Lung microvascular endothelial cell (primary cell): ENCODE measurements at regions not wholly inside any gene's neighbourhood (a gene's known extent, or its start where the extent isn't known, plus 50 kb on each side); places are given as distances from the start of the nearest gene placed in this dataset.

Experiments
- DNase-seq, 2 donors: peaks; one replicate each; pipeline versions ENCODE4 v3.0.0 to v3.0.0-alpha.2; 2010; ENCODE audit warnings: low read depth in 2 of 2

DNA sequence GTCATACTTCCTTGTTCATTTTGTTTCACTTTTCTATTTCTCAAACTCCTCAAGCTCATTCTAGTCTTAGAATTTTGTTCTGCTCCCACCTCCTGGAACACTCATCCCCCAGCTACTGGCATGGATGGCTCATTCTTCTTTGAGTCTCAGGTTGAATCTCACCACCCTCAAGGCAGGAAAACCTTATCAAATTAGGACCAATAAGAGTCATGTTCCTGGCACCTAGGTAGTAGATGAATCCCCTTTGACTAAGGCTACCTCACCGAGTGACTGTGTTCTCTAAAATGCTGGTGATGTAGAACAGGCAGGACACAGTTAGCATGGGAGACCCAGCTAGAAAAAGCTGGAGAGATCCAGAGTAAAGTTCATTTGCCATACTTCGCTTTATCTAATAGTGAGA is 1050.8 kb upstream of the EEF2KMT start:
- no peak for DNase-seq

DNA sequence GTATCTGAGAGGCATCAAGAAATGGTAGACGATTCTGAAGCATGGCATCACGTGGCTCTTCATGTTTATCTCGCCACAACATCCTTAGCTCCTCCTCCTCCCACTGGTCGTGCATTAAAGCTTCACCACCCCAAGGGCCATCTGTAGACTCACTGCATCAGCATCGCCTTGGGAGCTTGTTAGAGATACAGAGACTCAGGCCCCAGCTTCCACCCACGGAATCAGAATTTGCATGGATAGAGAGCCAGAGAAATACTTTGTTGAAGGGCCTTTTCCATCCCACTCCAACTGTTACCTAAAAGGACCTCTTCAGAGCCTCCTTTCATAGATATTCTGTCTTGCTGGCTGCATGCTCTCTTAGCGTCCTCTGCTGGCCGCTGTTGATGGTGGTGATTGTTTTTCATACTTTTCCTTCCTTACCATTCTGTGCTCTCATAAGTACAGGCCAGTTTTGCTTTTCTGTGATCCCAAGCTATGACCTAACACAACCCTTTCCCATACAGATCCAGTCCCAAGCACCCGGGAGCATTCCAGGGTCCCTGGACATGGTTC is 1049.4 kb upstream of the EEF2KMT start:
- no peak for DNase-seq

DNA sequence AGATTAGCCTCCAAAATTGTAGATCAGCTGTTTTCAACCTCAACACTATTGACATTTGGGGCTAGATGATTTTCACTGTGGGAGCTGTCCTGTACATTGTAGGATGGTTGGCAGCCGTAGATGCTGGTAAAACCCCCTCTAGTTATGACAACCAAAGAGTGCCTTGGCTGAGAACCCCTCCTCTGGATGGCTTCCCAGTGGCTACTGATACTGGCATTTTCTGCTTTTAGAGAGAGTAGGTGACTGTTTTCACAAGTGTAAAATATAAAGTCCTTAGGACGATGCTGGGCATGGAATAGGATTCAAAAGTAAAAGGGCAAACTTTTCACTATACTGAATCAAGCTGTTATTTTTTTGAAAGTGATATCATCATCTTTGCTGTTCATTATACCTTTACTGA is 1048.8 kb upstream of the EEF2KMT start:
- no peak for DNase-seq

- no peak for DNase-seq
Measured at GRCh38 chr16:6144463-6144862, 1046.9 kb upstream of the EEF2KMT start.

GRCh38 chr16:6143020-6143419 is 1045.4 kb upstream of the EEF2KMT start:
- DNase-seq = no peak

DNA sequence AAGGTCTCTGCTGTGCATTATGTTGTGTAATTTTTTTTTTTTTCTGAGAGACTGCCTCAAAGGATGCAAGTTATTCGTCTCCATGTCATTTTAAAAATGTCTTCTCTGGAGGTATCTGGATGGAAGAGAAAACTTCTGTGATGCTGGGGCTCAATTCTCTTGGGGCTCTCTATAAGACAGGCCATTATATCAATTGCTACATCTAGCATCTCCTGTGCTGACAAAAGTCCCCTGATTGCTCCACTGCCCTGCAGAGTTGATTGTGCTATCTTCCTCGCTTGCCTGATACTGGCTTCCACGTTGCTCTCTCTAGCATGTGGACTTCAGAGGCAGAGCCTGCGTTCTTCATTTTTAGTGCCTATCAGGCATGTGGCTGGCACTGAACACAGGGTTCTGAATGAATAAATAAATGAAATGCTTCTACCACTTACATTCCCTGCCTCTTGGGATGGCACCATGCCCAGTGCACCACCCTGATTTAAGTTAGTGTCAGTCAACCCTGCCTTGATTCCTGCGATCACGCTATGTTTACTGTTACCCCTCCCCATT is 1035.5 kb upstream of the EEF2KMT start:
- no peak for DNase-seq

GRCh38 chr16:6132121-6132520 is 1034.5 kb upstream of the EEF2KMT start:
- no peak for DNase-seq

DNA sequence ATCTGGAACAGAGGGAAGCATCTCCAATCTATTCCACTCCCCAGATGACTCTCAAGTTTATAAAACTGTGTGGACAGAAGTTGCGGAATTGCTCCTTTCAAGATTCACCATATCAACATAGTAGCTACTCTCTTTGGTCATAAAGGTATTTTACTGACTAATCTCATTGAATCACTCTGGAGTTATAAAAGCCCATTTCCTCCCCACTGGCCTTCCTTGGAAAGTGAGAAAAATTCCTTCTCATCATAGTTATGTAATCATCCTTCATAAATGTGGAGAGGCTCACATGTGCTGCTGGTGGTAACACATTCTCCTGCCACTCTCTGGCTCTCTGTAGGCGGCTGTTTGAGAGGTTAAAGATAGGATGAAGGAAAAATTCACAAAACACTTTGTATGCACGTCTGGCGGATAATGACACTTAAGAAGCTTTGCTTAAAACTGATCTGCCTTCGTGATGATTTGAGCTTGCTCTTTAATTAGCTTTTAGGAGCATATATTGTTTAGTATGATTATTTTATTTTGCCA is 1034.0 kb upstream of the EEF2KMT start:
- DNase-seq = no peak

DNA sequence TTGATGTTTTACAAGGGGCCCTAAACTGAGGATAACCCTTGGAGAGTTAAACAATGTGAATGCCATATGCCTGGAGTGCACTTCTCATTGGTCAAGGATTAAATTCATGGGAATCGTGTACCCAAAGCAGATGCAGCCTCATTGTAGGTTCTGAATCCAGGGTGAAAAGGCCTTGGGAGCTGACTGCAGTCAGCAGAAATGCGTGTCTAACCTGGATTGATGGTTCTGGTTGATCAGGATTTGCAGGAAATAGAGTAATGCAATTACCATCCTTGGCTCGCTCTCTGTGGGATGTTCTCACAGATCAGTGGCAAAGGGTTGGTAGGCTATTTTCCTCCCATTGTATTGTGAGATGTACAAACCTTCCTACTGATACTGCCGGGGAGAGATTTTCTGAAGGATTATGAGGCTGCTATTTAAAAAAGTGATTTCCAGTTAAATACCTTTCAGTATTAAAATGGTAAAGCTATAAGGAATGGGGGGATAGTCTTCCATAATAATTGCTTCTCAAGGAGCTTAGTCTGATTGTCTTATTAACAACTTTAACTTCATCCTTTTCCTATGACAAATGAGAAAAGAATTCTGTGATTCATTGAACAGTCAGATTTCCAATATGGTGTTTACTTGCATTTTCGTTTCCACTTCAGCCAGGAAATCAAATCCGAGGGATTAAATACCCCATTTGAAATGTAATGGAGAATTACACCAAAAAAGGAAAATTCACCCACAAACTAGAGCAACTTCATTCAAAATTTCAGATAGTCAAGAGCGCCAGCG is 1028.1 kb upstream of the EEF2KMT start:
- DNase-seq = no peak

DNA sequence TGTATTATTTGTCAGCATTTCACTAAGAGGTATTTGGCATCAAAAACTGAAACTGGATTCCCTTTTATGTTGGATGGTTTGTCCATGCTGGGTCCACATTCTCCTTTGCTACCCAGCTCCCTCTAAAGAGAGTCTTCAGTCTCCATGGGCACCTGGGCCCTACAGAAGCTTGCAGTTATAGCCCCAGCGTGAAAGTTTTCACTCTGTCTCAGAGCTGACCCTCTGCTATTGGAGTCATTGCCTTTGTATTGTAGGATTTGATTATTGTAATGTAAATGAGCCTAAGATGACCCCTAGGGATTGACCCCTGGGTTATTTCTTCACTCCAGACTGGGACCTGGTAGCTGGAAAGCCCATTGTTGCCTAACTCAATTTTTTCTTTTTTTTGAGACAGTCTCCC is 1026.5 kb upstream of the EEF2KMT start:
- no peak for DNase-seq

- no peak for DNase-seq
Measured at GRCh38 chr16:6122401-6122800, 1024.8 kb upstream of the EEF2KMT start.

GRCh38 chr16:6114691-6115090 is 1017.1 kb upstream of the EEF2KMT start:
- no peak for DNase-seq

DNA sequence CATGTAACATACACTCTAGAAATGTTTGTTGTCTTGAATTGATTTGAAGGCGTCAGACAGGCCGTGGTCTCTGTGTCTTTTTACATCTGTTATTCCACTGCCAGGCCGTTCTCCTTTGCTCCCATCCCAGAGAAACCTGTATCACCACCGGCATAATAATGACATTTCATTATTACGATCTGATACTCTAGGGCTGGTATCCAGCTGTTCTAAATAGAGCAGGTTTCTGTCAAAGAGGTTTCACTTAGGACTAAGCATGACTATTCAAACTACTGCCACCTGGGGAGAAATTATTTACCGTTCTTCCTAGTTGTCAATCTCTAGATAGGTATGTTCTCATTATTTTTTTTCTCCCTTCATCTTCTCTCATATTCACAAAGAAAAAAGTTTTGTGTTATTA is 1016.2 kb upstream of the EEF2KMT start:
- no peak for DNase-seq

DNA sequence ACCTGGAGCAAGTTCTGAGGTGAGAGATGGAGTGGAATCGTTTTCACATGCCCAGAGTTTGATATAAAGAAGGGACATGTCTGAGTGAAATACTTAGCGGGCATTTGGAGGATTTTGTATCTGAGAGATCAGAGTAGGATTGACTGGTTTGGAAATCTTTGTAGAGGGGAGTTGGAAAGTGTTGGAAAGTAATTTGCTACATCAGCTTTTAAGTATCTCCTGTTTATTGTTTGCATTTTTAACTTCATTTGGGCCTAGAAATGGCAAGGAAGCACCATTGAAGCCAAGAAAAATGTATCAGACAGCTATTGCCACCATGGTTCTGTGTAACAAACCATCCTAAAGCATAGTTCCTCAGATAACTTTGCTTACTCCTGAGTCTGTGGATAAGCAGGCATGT is 1015.1 kb upstream of the EEF2KMT start:
- DNase-seq = no peak

- no peak for DNase-seq
Measured at GRCh38 chr16:6111390-6111789, 1013.8 kb upstream of the EEF2KMT start.

DNA sequence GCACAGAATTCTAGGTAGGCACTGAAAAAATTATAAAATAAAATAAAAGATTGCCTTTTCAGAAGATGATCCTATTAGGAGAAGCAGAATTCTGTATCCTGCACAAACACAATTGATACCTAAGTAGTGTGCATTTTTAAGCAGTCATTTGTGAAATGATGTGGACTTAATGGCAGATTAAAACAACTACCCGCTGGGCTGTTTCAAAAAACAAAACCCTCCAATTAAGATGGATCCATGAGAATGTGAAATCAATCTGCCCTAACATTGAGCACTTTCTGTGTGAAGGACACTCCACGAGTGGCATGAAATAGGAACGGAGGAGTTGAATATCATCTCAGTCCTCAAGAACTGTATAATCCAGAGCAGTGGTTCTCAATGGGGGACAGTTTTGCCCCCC is 1012.8 kb upstream of the EEF2KMT start:
- DNase-seq = no peak

DNA sequence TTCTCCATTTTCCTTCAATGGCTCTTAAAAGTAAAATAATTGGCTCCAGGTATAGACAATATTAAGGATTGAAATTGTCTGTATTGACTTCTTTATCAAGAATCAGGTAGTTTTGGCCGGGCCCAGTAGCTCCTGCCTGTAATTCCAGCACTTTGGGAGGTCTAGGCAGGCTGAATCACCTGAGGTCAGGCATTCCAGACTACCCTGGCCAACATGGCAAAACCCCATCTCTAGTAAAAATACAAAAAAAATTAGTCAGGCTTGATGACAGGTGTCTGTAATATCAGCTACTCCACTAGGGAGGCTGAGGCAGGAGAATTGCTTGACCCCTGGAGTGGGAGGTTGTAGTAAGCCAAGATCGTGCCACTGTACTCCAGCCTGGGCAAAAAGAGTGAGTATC is 1008.5 kb upstream of the EEF2KMT start:
- DNase-seq = no peak

GRCh38 chr16:6105115-6105514 is 1007.5 kb upstream of the EEF2KMT start:
- no peak for DNase-seq

DNA sequence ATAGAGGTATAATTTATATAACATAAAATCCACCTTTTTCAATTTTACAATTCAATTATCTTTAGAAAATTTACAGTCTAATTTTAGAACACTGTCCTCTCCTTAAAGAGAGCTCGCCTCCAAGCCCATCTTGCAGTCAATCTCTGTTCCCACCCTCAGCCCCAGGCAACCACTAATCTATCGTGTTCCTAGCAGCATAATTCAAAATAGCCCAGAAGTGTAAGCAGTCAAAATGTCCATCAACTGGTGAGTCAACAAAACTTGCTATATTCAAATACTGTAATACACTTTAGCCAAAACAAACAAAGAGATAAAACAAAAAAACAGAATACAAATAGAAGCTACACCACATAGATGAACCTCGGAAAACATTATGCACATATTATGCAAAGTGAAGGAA is 1006.8 kb upstream of the EEF2KMT start:
- no peak for DNase-seq

DNA sequence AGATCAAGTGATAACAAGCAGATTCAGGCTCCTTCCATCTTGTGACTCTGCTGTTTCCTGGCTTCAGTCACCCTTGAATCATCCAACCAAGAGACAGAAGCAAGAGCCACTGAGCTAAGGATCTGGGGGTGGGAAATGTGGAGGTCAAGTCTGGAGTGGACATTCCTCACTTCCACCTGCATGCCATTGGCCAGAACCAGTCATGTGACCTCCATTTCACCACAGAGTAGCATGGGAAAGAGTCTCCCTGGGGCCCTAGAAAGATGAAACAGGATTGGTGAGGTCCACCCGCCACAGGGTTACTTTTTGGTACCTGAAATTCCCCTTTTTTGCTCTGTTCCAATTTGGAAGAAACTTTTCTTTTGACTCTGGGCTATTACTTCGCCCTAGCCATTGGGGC is 1006.0 kb upstream of the EEF2KMT start:
- DNase-seq = no peak

DNA sequence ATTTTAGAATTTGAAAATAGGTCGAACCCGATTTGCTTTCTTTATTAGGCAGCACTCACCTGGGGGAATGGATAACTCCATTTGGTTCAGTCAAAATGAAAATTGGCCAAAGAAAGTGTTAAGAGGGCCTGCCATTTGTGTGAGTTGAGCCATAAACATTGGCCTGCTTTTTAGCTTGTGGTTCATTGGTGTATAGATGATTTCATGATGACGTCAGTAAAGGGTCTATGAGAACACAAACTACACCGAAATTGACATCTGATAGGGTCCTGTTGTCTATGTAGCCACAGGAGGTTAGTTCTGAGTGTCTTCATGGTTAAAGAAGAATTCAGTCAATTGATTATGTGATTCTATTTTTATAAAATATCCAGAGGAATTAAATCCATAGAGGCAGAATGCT is 1001.5 kb upstream of the EEF2KMT start:
- no peak for DNase-seq

DNA sequence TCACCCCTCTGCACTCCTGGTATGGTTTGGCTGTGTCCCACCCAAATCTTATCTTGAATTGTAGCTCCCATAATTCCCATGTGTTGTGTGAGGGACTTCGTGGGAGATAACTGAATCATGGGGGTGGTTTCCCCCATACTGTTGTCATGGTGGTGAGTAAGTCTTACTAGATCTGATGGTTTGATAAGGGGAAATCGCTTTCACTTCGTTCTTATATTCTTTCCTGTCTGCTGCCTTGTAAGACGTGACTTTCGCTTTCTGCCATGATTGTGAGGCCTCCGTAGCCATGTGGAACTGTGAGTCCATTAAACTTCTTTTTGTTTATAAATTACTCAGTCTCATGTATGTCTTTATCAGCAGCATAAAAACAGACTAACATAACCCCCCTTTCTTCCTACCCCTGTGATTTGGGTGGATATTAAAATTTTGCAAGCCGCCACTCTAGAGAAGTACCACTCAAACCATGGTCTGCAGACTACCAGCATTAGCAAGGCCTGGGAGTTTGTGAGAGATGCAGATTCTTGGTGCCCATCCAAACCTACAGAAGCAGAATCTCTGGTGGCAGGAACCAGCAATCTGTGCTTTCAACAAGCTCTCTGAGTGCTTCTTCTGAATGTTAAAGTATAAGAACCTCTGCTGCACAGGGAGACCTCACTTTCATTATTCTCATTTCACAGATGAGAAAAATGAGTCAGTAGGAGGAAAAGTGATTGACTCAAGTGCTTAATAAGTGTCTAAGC is 999.5 kb upstream of the EEF2KMT start:
- no peak for DNase-seq
